OCI-LY3 (cell line): ENCODE measurements at regions not wholly inside any gene's neighbourhood (a gene's known extent, or its start where the extent isn't known, plus 50 kb on each side); places are given as distances from the start of the nearest gene placed in this dataset.

ENCODE experiments used
- H2AFZ ChIP-seq: fragments of 200-600, 300-600 bp; shearing (Covaris generic); 2 replicates; pipeline ENCODE4 v1.6.0; 2014; ENCODE audit warnings: antibody characterized with exemption, low read depth, low read length
- H3K27ac ChIP-seq: fragments of 200-600, 300-600 bp; sonication (generic); 2 replicates; pipeline ENCODE4 v1.5.1; 2014; ENCODE audit warnings: mild to moderate bottlenecking, low read length, moderate library complexity, mixed read lengths
- H3K27me3 ChIP-seq: fragments of 200-600, 300-600 bp; sonication (generic); 2 replicates; pipeline ENCODE4 v1.6.1; 2014; ENCODE audit warnings: low read depth, low read length, mixed read lengths
- H3K36me3 ChIP-seq: fragments of 200-600, 300-600 bp; sonication (generic); replicated peaks from 2 replicates; pipeline ENCODE3; 2014; ENCODE audit warnings: low read depth, low read length, mixed read lengths
- H3K4me1 ChIP-seq: fragments of 300-600, 200-600 bp; sonication (generic); 2 replicates; pipeline ENCODE4 v1.6.1; 2014; ENCODE audit warnings: low read length, mixed read lengths
- H3K4me2 ChIP-seq: fragments of 200-600, 300-600 bp; sonication (generic); 2 replicates; pipeline ENCODE4 v1.6.1; 2014; ENCODE audit warnings: low read length, mixed read lengths
- H3K4me3 ChIP-seq: fragments of 300-600, 200-600 bp; sonication (generic); 2 replicates; pipeline ENCODE4 v1.5.1; 2014; ENCODE audit warnings: antibody characterized with exemption, mild to moderate bottlenecking, low read length, moderate library complexity
- H3K79me2 ChIP-seq: fragments of 300-600, 200-600 bp; shearing (Covaris generic); 2 replicates; pipeline ENCODE4 v1.6.1; 2014; ENCODE audit warnings: mild to moderate bottlenecking, low read length, mixed read lengths
- H3K9ac ChIP-seq: fragments of 300-600, 200-600 bp; shearing (Covaris generic); 2 replicates; pipeline ENCODE4 v1.6.0; 2014; ENCODE audit warnings: mild to moderate bottlenecking, low read length, moderate library complexity
- H3K9me3 ChIP-seq: fragments of 200-600, 300-600 bp; shearing (Covaris generic); 2 replicates; pipeline ENCODE4 v1.6.1; 2014; ENCODE audit warnings: low read length, mixed read lengths; ENCODE audit not compliant: insufficient read depth
- H4K20me1 ChIP-seq: fragments of 200-600, 300-600 bp; sonication (generic); 2 replicates; pipeline ENCODE4 v1.6.1; 2016; ENCODE audit warnings: low read length, mixed read lengths; ENCODE audit not compliant: insufficient read depth
- EZH2phosphoT487 ChIP-seq: fragments of 200-600 bp; shearing (Covaris generic); IDR thresholded peaks from 2 replicates; pipeline ENCODE4 v1.6.1; 2018; ENCODE audit warnings: antibody characterized with exemption, mixed run types, low read depth
- TF ChIP-seq, protein P1 (sequence below): fragments of 200-600, 300-600 bp; sonication (generic); IDR thresholded peaks from 2 replicates; pipeline ENCODE4 v1.5.1; 2014; ENCODE audit warnings: antibody characterized with exemption, low read length, low read depth

DNA sequence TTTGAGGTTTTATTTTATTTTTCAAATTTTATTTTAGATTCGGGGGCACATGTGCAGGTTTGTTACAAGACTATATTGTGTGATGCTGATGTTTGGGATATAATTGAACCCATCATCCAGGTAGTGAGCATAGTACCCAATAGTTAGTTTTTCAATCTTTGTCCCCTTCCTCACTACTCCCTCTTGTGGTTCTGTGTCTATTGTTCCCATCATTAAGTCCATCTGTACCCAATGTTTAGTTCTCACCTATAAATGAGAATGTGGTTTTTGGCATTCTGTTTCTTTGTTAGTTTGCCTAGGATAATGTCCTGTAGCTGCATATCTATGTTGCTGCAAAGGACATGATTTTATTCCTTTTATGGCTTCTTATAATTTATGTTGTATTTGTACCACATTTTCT lies 767.2 kb upstream of the ADGRL3 start:
- Histone ChIP-seq H3K9ac (no peak overlapping the region), H4K20me1 (no peaks in the 10 kb centered on the region), H3K36me3 (no peaks in the 10 kb centered on the region), H3K4me2 (no peak overlapping the region), H3K4me1 (no peaks in the 10 kb centered on the region), H3K27ac (no peak overlapping the region), H3K9me3 (no peaks in the 10 kb centered on the region), H3K4me3 (no peak overlapping the region), H3K27me3 (no peaks in the 10 kb centered on the region), H2AFZ (no peak overlapping the region), H3K79me2 (no peaks in the 10 kb centered on the region)
- TF ChIP-seq, protein P1, sequence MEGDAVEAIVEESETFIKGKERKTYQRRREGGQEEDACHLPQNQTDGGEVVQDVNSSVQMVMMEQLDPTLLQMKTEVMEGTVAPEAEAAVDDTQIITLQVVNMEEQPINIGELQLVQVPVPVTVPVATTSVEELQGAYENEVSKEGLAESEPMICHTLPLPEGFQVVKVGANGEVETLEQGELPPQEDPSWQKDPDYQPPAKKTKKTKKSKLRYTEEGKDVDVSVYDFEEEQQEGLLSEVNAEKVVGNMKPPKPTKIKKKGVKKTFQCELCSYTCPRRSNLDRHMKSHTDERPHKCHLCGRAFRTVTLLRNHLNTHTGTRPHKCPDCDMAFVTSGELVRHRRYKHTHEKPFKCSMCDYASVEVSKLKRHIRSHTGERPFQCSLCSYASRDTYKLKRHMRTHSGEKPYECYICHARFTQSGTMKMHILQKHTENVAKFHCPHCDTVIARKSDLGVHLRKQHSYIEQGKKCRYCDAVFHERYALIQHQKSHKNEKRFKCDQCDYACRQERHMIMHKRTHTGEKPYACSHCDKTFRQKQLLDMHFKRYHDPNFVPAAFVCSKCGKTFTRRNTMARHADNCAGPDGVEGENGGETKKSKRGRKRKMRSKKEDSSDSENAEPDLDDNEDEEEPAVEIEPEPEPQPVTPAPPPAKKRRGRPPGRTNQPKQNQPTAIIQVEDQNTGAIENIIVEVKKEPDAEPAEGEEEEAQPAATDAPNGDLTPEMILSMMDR, result 0 out of 2 replicates have a peak, but pooled peaks have one; percentile 17
- TF ChIP-seq EZH2phosphoT487, result no peak

DNA sequence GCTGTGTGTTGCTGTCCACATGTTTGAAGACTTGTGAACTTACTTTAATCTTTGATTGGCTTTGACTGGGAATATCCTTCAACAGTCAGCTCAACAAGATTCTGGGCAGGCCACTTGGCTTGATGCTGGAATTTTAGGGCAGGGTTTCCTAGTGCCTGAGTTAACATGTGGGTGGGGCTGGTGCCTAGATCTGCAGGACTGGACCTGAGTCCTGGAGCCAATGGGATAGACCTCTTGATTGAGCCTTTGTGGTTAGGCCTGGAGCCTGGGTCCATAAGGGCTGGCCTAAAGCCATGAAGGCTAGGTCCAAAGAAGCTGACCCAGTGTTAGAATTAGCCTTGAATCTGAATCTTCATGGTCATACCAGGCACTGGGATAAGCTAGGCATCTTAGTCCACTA lies 757.1 kb upstream of the ADGRL3 start:
- Histone ChIP-seq H3K9ac (no peak overlapping the region), H3K9me3 (no peaks in the 10 kb centered on the region), H3K4me2 (no peak overlapping the region), H3K27me3 (no peaks in the 10 kb centered on the region), H3K36me3 (no peaks in the 10 kb centered on the region), H3K79me2 (no peaks in the 10 kb centered on the region), H3K4me3 (no peak overlapping the region), H3K4me1 (no peaks in the 10 kb centered on the region), H4K20me1 (no peaks in the 10 kb centered on the region), H2AFZ (no peak overlapping the region), H3K27ac (no peak overlapping the region)
- TF ChIP-seq EZH2phosphoT487, result no peak
- TF ChIP-seq, protein P1, result no peak

DNA sequence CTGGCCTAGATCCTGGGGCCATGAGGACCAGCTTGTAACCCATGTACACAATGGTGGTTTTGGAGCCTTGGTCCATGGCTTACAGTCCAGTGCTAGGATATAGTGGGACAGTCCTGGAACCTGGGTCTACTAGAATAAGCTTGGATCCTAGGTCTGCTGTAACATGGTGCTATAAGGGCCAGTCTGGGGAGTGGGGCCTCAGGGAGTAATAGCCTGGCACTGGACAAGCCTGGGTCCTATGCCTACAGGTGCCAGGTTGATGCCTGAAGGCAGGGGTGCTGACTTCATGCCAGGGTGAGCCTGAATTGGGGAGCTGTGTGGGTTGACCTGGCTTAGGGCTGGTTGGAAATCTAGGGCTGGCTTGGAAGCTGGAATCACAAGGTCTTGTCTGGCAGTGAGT lies 756.3 kb upstream of the ADGRL3 start:
- no peaks in the 10 kb centered on the region for H3K36me3 ChIP-seq
- H2AFZ ChIP-seq, result no peak overlapping the region
- no peak overlapping the region for H3K9ac ChIP-seq
- no peaks in the 10 kb centered on the region for H3K79me2 ChIP-seq
- H3K4me2 ChIP-seq, result no peak overlapping the region
- no peak for TF ChIP-seq EZH2phosphoT487
- TF ChIP-seq, protein P1, result no peak
- no peaks in the 10 kb centered on the region for H3K9me3 ChIP-seq
- no peaks in the 10 kb centered on the region for H3K27me3 ChIP-seq
- no peak overlapping the region for H3K4me3 ChIP-seq
- no peak overlapping the region for H3K27ac ChIP-seq
- no peaks in the 10 kb centered on the region for H3K4me1 ChIP-seq
- no peaks in the 10 kb centered on the region for H4K20me1 ChIP-seq

DNA sequence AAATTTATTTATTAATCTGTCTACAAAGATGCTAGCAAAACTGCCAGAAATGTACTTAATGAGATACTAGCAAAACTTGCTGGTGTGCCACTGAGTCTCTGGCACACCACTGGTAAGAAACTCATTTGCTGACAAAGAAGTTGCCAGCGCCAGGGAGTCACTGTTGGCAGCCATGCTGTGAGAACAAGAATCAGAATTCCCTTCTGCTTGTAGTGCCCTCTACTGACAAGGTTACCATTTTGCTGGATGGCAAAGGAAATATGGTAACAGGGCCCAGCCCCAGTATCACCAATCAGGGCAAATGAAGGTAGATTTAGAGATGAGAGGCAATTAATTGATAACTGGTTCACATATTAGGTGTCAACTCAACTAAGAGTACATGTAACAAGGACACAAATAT lies 750.1 kb upstream of the ADGRL3 start:
- no peaks in the 10 kb centered on the region for H3K27me3 ChIP-seq

More for the DNA sequence above, 750.1 kb upstream of the ADGRL3 start:
- no peak overlapping the region for H3K4me2 ChIP-seq
- no peaks in the 10 kb centered on the region for H3K9me3 ChIP-seq
- H3K4me1 ChIP-seq, result no peaks in the 10 kb centered on the region
- no peaks in the 10 kb centered on the region for H3K79me2 ChIP-seq
- H3K36me3 ChIP-seq, result no peaks in the 10 kb centered on the region
- H3K27ac ChIP-seq, result no peak overlapping the region
- H4K20me1 ChIP-seq, result no peaks in the 10 kb centered on the region
- no peak overlapping the region for H2AFZ ChIP-seq
- no peak overlapping the region for H3K9ac ChIP-seq
- no peak overlapping the region for H3K4me3 ChIP-seq
- TF ChIP-seq EZH2phosphoT487, result no peak
- TF ChIP-seq, protein P1, result 0 out of 2 replicates have a peak, but pooled peaks have one; percentile 9
